Cardiac muscle cell (in vitro differentiated cells and primary cell): ENCODE measurements at regions not wholly inside any gene's neighbourhood (a gene's known extent, or its start where the extent isn't known, plus 50 kb on each side); places are given as distances from the start of the nearest gene placed in this dataset.

Source experiments
- DNase-seq, 2 donors: peaks; one replicate each; pipeline versions ENCODE4 v3.0.0 to v3.0.0-alpha.2; 2010 to 2017; ENCODE audit warnings: low read depth in 1 of 2, low spot score in 1 of 2
- H3K27ac ChIP-seq: fragments of 200-600 bp; sonication (generic); 2 replicates; pipeline ENCODE4 v1.5.1; 2016
- H3K27me3 ChIP-seq: fragments of 200-600 bp; sonication (generic); 2 replicates; pipeline ENCODE4 v1.6.0; 2016; ENCODE audit warnings: control low read depth
- H3K36me3 ChIP-seq: fragments of 200-600 bp; sonication (generic); 2 replicates; pipeline ENCODE4 v1.5.1; 2016; ENCODE audit warnings: control low read depth
- H3K4me1 ChIP-seq: fragments of 200-600 bp; sonication (generic); 2 replicates; pipeline ENCODE4 v1.8.1; 2017; ENCODE audit warnings: low read depth, mild to moderate bottlenecking, mixed run types
- H3K4me3 ChIP-seq: fragments of 200-600 bp; sonication (generic); 2 replicates; pipeline ENCODE4 v1.5.1; 2016; ENCODE audit warnings: mild to moderate bottlenecking
- H3K9me3 ChIP-seq: fragments of 200-600 bp; sonication (generic); 2 replicates; pipeline ENCODE4 v1.5.1; 2017; ENCODE audit warnings: low read depth, mild to moderate bottlenecking, control low read depth
- CTCF ChIP-seq: IDR thresholded peaks from 2 replicates; pipeline ENCODE4 v1.5.1; 2012; ENCODE audit warnings: low read depth, mild to moderate bottlenecking, low read length

GRCh38 chr9:29999645-30000044 is 2384.8 kb upstream of the ACO1 start:
- H3K36me3 ChIP-seq: no peaks in the 10 kb centered on the region
- H3K4me1 ChIP-seq: no peaks in the 10 kb centered on the region
- no peak for DNase-seq
- no peaks in the 10 kb centered on the region for H3K27me3 ChIP-seq
- H3K27ac ChIP-seq: no peak overlapping the region
- no peak overlapping the region for H3K4me3 ChIP-seq
- TF ChIP-seq CTCF: no peak
- H3K9me3 ChIP-seq: no peaks in the 10 kb centered on the region

GRCh38 chr9:30010691-30011090 is 2373.8 kb upstream of the ACO1 start:
- no peak for TF ChIP-seq CTCF
- Histone ChIP-seq H3K4me1 (no peaks in the 10 kb centered on the region), H3K4me3 (no peak overlapping the region), H3K27me3 (no peaks in the 10 kb centered on the region), H3K36me3 (no peaks in the 10 kb centered on the region), H3K9me3 (no peaks in the 10 kb centered on the region), H3K27ac (no peak overlapping the region)
- no peak for DNase-seq

GRCh38 chr9:30012622-30013021 is 2371.8 kb upstream of the ACO1 start:
- Histone ChIP-seq H3K27me3 (no peaks in the 10 kb centered on the region), H3K36me3 (no peaks in the 10 kb centered on the region), H3K4me3 (no peak overlapping the region), H3K4me1 (no peaks in the 10 kb centered on the region), H3K27ac (no peak overlapping the region), H3K9me3 (no peaks in the 10 kb centered on the region)
- TF ChIP-seq CTCF: no peak
- DNase-seq: no peak

- TF ChIP-seq CTCF: no peak
- Histone ChIP-seq H3K9me3 (no peaks in the 10 kb centered on the region), H3K4me1 (no peaks in the 10 kb centered on the region), H3K27me3 (no peaks in the 10 kb centered on the region), H3K4me3 (no peak overlapping the region), H3K36me3 (no peaks in the 10 kb centered on the region), H3K27ac (no peak overlapping the region)
- no peak for DNase-seq
Observed at GRCh38 chr9:30015073-30015472, 2369.4 kb upstream of the ACO1 start.

GRCh38 chr9:30020161-30020560 is 2364.3 kb upstream of the ACO1 start:
- H3K27me3 ChIP-seq: no peaks in the 10 kb centered on the region
- TF ChIP-seq CTCF: no peak
- DNase-seq: no peak

GRCh38 chr9:30035761-30036160 is 2348.7 kb upstream of the ACO1 start:
- Histone ChIP-seq H3K36me3 (no peaks in the 10 kb centered on the region), H3K4me1 (no peaks in the 10 kb centered on the region), H3K4me3 (no peak overlapping the region), H3K27me3 (no peaks in the 10 kb centered on the region), H3K9me3 (no peaks in the 10 kb centered on the region), H3K27ac (no peak overlapping the region)
- TF ChIP-seq CTCF: no peak
- DNase-seq: no peak

More at GRCh38 chr9:30020161-30020560, 2364.3 kb upstream of the ACO1 start:
- Histone ChIP-seq H3K9me3 (no peaks in the 10 kb centered on the region), H3K36me3 (no peaks in the 10 kb centered on the region), H3K4me3 (no peak overlapping the region), H3K27ac (no peak overlapping the region), H3K4me1 (no peaks in the 10 kb centered on the region)
